Stimulated activated CD4-positive, alpha-beta T cell treated with anti-CD3 and anti-CD28 coated beads, Interleukin-4, amount 100 ng/mL, for 24 hours (primary cell): ENCODE measurements at regions not wholly inside any gene's neighbourhood (a gene's known extent, or its start where the extent isn't known, plus 50 kb on each side); places are given as distances from the start of the nearest gene placed in this dataset.

Experiments used
- DNase-seq: peaks from one replicate; pipeline ENCODE4 v3.0.0-alpha.2; 2020

- no peak for DNase-seq
These were observed 129.5 kb upstream of the PRNP start for GRCh38 chr20:4556781-4557180.

DNA sequence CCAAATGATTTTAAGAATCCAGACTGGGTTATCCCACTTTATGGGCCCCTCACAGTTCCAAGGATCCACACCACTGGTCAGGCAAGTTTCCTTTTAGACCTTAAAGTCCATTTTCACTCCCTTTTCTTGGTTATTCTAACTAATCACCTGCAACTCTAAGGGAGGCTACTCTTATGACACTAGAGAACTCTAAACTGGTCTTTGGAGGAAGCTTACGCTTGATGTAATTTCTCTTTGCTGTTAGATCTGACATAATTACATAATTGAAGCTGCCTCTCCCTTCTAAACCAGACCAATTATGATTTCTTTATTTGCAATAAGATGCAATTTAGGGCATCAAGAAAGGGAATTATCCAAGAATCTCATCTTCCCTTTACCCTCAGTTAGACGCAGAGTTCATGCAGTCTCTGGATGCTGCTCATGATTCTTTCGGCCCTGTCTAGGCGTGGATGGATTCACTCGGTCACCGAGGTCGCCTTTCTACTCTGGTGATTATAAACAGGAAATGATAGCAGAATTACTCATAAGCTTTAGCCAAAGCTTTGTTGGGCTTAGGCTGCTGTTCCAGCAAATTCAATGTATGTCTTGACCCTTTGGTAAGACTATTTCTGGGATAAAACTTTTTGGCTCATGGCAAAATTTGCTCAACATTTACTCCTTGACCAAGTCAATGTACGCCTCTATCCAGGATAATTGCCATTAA, 130.9 kb upstream of the PRNP start:
- no peak for DNase-seq

GRCh38 chr20:4554346-4554745, 131.9 kb upstream of the PRNP start:
- DNase-seq = no peak

GRCh38 chr20:4552075-4552640, 134.1 kb upstream of the PRNP start:
- no peak for DNase-seq

DNA sequence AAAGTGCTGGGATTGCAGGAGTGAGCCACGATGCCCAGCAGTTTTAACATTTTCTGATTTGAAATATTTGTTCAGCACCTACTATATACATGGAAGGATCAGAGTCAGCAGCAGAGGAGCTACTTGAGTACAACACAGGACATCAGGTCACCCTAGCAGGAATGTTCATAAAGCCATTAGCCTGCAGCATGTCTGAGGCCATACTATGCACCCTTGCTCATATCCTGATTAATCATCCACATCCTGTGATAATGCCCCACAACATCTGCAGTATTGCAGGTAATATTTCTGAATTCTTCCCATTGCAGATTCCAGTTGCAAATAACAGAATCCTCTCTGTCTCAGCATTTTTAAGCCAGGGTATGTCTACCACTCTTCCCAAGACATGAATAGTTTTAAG, 135.5 kb upstream of the PRNP start:
- no peak for DNase-seq

- no peak for DNase-seq
These were observed 136.5 kb upstream of the PRNP start for GRCh38 chr20:4549711-4550259.

- no peak for DNase-seq
These were observed 137.7 kb upstream of the PRNP start for GRCh38 chr20:4548552-4548951.

DNA sequence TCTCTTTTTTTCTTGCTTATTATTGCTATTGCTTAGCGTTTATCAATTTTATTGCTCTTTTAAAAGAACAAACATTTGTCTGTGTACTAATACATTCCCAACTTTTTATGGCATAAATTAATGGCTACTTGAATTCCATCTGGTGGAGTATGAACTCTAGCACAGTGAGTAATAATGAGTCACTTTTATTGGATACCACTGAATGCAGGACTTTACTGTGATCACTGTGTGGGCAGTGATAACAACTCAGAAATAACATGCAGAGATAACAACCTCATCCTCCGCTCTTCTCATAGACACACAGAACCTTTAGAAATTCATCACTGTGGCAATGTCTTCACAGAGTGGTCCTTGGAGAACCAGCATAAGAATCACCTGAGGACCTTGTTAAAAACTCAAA, 139.5 kb upstream of the PRNP start:
- DNase-seq = no peak

DNA sequence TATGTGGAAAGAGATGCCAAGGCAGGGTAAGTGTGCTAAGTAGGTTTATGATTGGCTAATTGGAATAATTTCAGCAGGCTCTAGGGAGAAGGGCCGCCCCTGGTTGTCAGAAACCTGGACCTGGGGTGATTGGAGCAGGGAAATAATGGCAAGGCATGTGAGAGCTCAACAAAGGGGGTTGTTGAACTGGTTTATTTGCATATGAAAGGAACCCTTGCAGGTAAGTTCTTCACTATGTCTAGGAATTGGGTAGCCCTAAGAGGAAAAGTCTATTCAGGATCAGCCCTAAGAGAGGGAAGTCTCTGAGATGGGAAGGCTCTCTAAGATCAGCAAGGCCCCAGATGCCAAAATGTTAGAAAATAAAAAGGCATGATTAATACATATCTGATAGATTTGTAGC, 139.9 kb upstream of the PRNP start:
- DNase-seq = no peak

DNA sequence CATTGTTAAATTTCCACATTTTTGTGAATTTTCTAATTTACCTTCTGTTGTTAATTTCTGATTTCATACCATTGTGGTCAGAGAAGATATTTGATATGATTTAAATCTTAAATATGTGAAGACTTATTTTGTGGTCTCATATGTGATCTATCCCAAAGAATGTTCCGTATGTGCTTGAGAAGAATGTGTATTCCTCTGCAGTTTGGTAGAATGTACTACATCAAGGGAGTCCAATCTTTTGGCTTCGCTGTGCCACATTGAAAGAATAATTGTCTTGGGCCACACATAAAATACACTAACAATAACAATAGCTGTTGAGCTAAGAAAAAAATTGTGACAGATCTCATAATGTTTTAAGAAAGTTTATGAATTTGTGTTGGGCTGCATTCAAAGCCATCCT, 140.7 kb upstream of the PRNP start:
- no peak for DNase-seq

DNA sequence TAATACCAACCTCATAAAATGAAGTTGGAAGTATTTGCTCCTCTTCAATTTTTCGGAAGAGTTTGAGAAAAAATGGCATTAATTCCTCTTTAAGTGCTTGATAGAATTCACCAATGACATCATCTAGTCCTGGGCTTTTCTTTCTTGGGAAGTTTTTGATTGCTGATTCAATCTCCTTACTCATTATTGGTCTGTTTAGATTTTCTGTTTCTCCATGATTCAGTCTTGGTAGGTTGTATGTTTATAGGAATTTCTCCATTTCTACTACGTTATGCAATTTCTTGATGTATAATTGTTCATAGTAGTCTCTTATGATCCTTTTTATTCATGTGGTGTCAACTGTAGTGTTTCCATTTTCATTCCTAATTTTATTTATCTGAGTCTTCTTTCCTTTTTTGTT, 141.5 kb upstream of the PRNP start:
- DNase-seq = no peak

DNA sequence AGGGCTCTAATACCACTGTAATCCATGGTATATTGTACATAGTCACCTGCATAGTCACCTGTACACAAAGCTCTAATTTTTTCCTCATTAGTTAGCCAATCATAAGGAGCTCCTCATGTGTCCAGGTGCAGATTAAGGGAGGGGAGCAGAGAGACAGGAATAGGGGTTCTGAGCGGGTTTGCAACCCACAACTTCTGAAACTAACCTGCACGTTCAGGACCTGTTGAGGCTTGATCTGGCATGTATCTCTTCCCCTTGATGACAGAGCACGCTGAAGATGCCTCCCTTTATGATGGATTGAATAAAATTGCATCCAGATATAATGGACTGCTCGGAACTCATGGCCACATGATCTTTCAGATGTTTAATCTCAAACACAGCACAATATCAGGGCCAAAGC, 144.0 kb upstream of the PRNP start:
- no peak for DNase-seq

- no peak for DNase-seq
These were observed 151.9 kb upstream of the PRNP start for GRCh38 chr20:4534315-4534714.

DNA sequence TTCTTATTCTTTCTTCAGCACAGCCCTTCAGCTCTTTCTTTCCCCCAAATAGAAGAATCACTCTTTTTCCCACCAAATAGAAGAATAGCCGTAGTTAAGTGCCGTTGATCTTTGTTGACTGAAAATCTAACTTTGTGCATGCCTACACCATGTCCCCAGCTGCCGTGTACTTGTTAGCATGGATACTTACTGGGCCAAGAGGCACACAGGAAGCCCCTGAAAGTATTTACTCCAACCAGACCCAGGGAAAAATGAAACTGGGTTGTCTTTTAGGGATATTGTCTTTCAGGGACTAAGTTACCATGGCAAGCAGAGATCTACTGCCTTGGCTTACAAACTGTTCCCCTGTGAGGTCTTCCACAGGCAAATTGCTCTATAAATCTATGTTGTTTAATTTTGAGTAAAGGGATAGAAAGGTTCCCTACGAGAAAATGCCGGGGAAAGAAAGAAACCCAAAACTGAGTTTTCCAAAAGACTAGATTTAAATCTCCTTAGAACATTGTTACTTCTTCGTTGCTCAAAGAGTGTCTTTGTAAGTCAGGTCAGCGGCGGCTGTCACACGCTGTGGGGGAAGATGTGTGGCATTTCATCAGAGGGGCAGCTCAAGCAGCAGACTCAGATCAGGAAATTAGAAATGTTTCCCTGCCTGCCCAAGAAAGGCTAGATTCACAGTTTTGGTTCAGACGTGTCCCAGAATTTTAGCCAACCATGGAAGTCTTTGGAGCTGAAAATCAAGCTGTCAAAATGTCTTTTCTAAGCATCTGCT, 152.7 kb upstream of the PRNP start:
- no peak for DNase-seq

GRCh38 chr20:4532772-4533171, 153.5 kb upstream of the PRNP start:
- DNase-seq = no peak

DNA sequence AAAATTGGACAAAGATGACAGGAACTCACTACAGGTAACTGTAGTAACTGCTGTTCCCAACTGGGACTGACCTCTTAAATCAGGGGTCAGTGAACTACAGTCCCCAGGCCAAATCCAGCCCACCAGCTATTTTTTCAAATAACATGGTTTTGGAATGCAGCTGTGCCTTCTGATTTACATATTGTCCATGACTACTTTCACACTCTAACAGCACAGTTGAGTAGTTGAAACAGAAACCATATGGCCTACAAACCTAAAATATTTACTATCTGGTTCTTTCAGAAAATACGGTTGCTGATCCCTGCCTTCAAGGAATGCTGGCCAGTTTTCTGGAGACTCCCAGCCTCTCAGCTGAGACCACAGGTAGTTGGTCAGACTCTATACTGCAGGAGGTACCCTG, 161.5 kb upstream of the PRNP start:
- no peak for DNase-seq

- no peak for DNase-seq
These were observed 161.9 kb upstream of the PRNP start for GRCh38 chr20:4524307-4524706.

DNA sequence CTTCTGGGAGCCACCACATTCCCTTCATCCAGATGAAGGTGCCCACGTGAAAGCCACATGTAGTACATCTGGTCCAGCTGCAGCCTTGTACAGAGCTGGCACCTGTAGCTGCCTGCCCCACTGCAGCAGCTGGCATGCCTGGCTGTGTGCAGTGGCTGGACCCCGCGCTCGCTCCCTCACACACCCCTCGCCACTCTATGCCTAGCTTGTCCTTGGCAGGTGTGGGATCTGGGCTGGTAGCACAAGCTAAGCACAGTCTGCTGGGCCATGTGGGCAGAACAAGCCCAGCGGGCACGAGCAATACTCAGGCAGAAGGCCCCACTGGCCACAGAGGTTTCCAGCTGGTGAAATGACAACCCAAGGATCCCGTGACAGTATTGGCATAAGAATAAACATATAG, 163.9 kb upstream of the PRNP start:
- no peak for DNase-seq

DNA sequence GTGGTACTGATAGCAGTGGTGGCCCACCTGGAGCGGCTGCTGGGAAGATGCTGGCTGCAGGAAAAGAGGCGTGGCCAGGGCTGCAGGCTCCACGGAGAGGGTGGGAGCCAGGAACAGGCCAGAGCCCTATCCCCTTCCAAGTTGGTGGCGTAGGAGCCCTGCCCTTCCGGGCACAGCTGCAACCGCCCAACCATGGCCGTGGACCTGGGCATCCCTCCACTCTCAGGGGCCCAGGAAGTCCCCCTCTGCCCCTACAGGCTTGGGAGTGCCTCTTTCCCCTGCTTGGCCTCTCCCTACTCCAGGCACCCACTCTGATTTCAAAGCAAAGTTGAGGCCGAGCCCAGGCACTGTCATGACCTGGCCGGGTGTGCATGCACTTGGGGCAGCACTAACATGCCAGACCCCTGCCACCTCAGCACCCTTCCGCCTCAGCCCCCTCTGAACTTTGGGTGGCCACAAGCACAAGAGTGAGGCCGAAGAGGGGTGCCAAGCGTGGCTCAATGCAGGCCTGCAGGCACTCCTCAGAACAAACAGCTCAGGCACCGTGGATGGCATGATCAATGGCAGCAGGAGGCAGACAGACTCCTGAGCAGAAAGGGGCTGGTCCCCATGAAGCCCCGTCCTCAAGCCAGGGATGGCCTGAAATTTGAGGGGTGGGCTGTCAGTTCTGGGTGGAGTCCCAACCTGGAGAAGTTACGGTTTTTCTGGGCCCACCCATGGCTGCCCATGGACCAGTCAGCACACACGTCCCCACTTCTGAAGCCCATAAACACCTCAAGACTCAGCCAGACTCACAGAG, 164.9 kb upstream of the PRNP start:
- no peak for DNase-seq

- DNase-seq = no peak
These were observed 166.7 kb upstream of the PRNP start for GRCh38 chr20:4519534-4519933.

GRCh38 chr20:4516876-4517275, 169.4 kb upstream of the PRNP start:
- DNase-seq = no peak

DNA sequence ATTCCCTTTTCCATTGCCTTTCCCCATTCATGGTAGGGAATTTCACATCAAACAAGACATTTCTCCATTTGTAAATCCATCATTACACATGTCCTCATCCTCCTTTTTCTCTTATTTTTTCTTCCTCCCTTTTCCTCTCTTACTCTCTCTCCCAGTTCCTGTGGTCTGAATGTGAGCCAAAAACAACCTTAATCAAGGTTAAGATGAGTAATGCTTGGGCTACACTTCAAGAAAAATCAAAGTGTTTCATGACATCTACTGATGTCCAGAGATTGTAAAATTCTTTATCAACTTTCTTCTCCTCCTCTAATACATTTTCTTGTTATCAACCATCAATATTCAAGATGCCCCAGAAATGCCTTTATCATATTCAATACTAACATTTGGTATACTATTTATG, 172.5 kb upstream of the PRNP start:
- DNase-seq = no peak

GRCh38 chr20:4512891-4513550, 173.2 kb upstream of the PRNP start:
- no peak for DNase-seq
